HS-27A (cell line): ENCODE measurements at regions not wholly inside any gene's neighbourhood (a gene's known extent, or its start where the extent isn't known, plus 50 kb on each side); places are given as distances from the start of the nearest gene placed in this dataset.

ENCODE experiments used
- DNase-seq: peaks from one replicate; pipeline ENCODE4 v3.0.0-alpha.2; 2012; ENCODE audit warnings: low read depth, missing footprints

GRCh38 chr4:137310593-137311490 lies 221.5 kb downstream of the PCDH18 start:
- peak; percentile 73 for DNase-seq

- peak; percentile 60 for DNase-seq
These were observed 222.1 kb downstream of the PCDH18 start for GRCh38 chr4:137310166-137310565.

GRCh38 chr4:137309424-137309823 lies 222.9 kb downstream of the PCDH18 start:
- no peak for DNase-seq

- peak; percentile 79 for DNase-seq
These were observed 224.5 kb downstream of the PCDH18 start for GRCh38 chr4:137307806-137308205.

- DNase-seq = no peak
These were observed 231.5 kb downstream of the PCDH18 start for GRCh38 chr4:137300776-137301175.

- no peak for DNase-seq
These were observed 233.0 kb downstream of the PCDH18 start for GRCh38 chr4:137299281-137299680.

GRCh38 chr4:137293281-137293680 lies 239.0 kb downstream of the PCDH18 start:
- no peak for DNase-seq

GRCh38 chr4:137283737-137284136 lies 248.6 kb downstream of the PCDH18 start:
- DNase-seq = no peak

GRCh38 chr4:137278431-137278830 lies 253.9 kb downstream of the PCDH18 start:
- no peak for DNase-seq

GRCh38 chr4:137274404-137274803 lies 257.9 kb downstream of the PCDH18 start:
- no peak for DNase-seq

GRCh38 chr4:137267024-137267423 lies 265.3 kb downstream of the PCDH18 start:
- DNase-seq = peak; percentile 78

GRCh38 chr4:137266511-137266910 lies 265.8 kb downstream of the PCDH18 start:
- peak; percentile 22 for DNase-seq

- DNase-seq = no peak
These were observed 269.1 kb downstream of the PCDH18 start for GRCh38 chr4:137263206-137263605.

- DNase-seq = no peak
These were observed 278.3 kb downstream of the PCDH18 start for GRCh38 chr4:137253949-137254348.

- DNase-seq = no peak
These were observed 283.2 kb downstream of the PCDH18 start for GRCh38 chr4:137249112-137249511.

- DNase-seq = no peak
These were observed 293.7 kb downstream of the PCDH18 start for GRCh38 chr4:137238456-137239162.

GRCh38 chr4:137226900-137227299 lies 305.4 kb downstream of the PCDH18 start:
- no peak for DNase-seq

- no peak for DNase-seq
These were observed 306.1 kb downstream of the PCDH18 start for GRCh38 chr4:137226221-137226620.

- no peak for DNase-seq
These were observed 318.7 kb downstream of the PCDH18 start for GRCh38 chr4:137213372-137214173.

GRCh38 chr4:137212601-137213000 lies 319.7 kb downstream of the PCDH18 start:
- no peak for DNase-seq

GRCh38 chr4:137209240-137209639 lies 323.1 kb downstream of the PCDH18 start:
- no peak for DNase-seq

- no peak for DNase-seq
These were observed 325.5 kb downstream of the PCDH18 start for GRCh38 chr4:137206781-137207180.
